ENCODE measurements at regions not wholly inside any gene's neighbourhood (a gene's known extent, or its start where the extent isn't known, plus 50 kb on each side); places are given as distances from the start of the nearest gene placed in this dataset.
A peak's percentile ranks its signal among the peaks of the same experiment; 100 is the strongest.
"Not testable (repeated sequence)": the region's sequence is repeated elsewhere in the genome, so short reads cannot be mapped to it uniquely, and the experiment has no call there.

DNA sequence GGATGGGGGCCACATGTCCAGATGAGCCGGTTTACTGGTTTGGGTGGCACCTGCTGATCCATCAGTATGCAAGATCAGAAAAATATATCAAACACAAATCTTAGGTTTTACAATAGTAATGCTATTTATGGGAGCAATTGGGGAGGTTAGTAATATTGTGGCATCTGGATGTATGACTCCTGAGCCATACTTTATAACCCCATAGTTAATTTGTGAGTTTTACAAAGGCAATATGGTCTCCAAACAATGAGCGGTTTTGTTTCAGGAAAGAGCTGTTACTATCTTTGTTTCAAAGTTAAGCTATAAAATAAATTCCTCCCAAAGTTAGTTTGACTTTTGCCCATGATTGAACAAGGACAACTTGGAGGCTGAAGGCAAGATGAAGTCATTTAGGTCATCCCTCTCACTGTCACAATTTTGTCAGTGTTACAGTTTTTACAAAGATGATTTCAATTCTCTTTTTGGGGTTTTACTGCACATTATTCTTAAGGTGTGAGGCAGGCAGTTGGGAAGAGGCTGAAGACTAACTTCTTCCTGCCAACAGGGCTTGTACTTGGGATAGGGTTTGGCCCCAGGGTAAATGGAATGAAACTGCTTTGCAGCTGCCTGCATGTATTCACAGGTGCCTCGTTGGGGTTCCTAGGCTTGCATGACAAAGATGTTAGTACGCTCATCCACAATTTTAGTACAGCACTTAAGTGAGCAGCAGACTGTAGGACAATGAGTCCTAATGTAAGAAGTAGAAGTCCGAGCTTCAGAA is 296.6 kb upstream of the NDN start:
- DNase-seq = no peak

DNA sequence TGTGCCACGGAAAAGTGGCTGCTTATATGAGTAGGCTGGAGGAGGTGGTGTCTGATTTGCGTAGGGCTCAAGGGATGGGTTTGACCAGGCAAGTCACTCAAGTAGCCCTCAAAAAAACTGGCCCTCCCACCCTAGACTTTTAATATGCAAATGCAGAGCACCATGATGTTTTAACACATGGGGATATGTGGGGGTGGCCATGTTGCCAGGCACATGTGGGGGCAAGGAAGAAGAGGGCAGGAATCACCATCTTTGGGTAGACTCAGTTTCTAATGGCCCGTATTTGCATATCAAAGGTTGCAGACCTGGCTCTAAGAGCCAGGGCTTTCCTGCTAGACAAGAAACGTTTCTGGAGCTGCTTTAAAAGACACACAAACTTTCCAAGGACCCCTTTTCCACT is 307.2 kb upstream of the NDN start:
- DNase-seq = no peak

DNA sequence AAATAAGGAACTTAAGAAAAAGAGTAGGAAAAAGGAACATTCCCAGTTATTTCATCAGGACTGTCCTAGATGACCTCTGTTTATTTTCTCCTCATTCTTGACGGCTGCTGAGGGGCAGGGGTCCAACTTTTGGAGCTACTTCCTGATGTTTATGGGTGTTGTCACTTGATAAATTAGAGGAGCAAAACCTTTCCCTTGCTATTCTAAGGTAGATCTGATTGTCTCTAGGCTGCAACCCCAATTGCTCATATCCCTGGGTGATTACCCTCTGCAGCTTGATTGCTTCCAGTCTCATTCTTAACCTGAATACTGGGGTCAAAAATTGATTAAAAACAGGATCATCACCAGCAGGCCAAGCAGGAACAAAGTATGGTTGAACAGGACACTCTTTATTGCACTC is 311.0 kb upstream of the NDN start:
- DNase-seq = no peak

DNA sequence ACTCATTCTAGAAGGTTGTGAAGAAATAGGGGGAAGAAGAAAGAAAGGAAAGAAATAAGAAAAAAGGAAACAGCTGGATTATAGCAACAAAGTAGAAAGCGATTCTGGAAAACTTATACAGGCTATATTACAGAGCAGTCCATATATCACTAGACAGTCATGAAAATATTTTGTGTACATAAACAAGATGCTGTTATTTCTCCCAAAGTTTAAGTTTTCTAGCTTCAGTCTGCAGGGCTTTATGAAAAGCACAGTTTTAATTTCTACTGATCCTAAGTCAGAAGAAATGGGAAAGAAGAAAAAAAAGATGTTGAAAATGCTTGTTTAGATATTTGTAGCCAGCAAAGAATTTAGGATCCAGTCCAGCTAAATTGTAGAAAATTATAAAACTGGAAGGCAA is 321.4 kb upstream of the NDN start:
- no peak for DNase-seq

DNA sequence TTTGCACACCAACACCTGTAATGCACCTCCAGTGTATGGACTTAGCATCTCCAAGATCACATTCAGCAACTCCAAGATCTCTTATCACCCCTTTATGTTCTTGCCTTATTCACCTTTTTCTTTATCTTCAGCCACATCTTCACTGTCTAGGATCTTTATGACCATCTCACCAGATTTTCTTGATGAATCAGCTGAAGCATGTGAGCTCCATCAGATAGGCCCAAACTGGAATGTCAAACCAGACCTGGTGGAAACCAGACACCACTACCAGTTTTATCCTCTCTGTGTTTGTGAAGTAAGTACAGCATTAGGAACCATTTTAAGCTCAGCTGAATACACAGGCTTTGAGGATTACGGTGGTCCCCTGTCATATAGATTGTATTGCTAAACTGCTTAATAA is 330.4 kb upstream of the NDN start:
- DNase-seq = no peak

DNA sequence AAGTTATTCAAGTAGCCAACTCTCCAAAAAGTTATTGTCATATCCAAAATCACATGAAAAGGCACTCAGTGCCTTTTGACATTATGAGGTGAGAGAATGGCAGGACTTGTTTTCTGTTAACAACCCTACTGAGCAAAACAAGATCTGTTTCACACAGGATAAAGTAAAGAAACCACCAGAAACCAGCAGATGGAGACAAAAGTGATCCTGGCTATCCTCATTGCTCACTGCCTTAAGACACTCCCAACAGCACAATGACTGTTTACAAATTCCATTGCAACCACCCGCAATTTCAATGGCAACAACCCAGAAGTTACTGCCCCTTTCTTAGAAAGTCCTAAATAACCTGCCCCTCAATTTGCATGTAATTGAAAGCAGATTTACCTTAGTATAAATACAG is 352.6 kb upstream of the NDN start:
- DNase-seq = no peak

DNA sequence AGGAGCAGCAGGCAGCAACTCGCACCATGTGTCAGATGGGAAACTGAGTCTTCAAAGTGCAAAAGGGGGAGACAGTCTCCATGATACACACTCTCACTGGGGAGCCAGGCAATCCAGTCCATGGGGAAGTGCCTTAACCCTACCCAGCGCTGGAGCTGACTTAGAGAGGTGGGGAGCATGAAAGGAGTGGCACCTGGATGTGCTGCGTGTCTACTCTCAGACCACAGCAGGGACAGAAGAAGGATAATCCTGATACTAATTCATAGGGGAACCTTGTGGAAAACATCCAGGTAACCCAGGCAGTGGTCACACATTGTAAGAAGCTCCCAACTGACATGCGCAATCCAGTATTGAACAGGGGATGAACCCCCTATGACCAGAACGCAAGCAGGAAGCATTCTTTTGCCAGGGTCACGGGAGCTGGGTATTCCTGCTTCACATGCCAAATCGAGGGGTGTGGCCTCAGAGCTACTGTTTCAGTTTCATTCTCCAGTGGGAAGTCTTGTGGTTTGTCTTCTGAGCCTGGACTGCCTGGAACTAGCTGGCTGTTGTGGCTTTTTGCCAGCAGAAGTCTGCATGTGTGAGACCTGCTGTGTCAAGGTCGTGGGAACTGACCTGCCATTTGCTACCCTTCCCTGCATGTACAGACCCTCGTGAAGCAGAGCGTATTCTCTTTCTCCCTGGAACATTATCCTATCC is 367.6 kb upstream of the NDN start:
- DNase-seq = no peak

DNA sequence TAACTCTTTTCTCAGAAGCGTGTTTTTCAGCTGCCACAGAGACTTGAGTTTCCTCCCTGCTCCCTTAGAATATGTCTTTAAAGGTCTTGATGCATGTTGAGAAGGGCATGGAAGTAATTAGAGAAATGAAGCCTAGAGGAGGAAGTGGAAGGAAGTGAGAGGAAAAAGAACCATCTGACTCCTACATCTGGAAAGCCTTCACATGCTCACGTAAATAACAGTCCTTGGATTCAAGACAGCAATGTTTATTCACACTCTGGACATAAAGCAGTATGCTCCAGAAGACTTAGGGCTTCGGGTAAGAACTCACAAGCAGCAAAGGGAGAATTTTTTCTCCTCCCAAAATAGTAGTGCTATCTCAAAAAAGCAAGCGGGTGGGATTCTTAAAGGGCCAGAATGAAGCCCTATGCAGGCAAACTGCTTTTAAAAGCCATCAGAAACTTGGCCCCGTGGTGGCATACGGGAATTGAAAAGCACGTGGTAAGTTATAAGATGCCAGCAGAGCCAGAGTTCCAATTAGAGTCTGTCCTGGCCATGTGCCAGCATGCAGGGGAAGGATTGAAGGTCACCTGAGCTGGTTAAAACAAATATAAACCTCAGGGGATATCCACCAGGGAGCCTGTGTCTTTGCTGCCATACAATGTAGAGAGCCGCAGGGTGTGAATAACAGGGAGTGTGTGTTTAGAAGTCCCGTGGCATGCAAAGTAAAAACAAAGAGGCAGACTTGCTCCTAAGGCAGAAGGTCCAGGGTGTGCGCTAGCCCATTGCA is 380.8 kb upstream of the NDN start:
- peak; percentile 5 for DNase-seq

DNA sequence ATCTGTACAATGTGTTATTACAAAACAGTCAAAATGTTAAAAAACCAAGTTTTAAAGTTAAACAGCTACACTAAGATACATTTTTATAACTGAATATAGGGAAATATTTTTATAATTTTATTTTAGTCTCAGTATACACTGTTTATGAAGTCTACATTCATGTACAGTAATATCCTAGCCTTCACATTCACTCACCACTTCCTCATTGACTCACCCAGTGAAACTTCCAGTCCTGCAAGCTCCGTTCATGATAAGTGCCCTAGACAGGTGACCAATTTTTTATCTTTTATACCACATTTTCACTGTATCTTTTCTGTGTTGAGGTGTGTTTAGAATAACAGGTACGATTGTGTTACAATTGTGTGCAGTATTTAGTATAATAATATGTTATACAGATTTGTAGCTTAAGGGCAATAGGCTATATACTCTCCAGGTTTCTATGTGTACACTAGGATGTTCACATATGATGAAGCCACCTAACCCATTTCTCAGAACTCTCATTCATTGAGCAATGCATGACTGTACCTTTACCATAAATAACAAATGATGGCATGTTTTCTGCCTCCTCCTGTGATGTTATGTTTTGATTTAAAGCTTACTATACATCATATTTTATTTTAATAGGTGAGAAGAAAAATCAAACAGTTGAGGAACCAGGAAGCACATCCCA is 388.4 kb upstream of the NDN start:
- DNase-seq = no peak

DNA sequence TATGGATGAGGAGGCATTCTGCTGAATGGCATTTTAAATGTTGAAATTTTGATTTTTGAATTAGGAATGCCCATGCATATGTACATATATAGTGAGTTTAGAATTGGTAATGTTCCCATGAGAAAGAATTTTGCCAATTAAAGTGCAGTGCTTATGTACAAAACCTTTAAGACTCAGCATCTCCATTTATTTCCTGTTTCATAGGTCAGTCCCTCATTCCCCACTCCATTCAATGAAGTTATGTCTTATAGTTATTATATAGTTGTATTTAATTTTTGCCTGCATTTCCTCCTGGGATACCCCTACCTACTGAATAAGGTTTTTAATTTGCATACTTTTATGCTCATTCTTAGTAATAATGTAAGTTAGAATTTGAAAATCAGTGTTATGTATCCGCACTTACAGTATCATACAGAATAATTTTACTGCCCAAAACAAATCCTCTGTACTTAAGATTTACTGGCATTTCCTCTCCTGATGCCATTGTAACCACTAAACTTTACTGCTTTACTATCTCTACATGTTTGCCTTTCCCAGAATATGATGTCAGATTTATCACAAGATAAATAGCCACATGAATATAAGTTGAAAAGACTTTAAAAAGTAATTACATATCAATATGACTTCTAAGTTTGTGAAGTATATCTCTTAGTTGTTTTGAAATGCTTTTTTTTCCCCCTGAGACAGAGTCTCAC is 389.1 kb upstream of the NDN start:
- no peak for DNase-seq

DNA sequence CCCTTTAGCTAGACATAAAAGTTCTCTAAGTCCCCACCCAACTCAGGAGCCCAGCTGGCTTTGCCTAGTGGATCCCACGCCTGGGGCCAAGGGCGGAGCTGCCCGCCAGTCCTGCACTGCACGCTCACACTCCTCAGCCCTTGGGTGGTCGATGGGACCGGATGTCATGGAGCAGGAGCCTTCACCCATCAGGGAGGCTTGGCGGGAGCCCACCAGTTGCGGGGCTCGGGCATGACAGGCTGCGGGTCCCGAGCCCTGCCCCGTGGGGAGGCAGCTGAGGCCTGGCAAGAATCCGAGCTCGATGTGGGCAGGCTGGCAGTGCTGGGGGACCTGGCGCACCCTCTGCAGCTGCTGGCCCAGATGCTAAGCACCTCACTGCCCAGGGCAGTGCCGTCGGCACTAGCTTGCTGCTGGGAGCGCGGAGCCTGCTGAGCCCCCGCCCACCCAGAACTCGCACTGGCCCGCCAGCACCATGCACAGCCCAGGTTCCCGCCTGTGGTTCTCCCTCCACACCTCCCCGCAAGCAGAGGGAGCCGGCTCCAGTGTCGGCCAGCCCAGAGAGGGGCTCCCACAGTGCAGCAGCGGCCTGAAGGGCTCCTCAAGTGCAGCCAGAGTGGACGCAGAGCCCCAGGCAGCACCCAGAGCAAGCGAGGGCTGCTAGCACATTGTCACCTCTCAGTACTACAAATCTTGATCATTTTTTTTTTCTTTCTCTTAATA is 391.4 kb upstream of the NDN start:
- DNase-seq = no peak

DNA sequence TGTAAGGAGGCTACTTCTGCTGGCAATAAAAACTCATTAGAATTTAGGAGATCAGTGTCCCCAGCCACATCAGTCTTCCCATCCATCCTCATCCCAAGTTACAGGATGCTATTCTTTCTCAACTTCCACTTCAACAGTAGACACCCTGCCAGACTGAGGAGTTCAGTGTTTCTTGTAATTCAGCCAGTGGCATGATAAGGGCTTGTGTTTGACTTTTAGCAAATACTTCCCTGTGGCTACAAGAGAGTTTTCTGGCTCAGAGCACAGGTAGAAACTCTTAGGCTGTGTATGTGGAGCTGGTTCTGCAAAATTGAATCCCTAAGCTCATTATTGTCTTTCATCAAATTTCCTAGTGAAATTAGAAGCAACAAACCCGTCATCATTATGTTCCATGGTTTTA is 401.8 kb upstream of the NDN start:
- DNase-seq = not testable (repeated sequence)

DNA sequence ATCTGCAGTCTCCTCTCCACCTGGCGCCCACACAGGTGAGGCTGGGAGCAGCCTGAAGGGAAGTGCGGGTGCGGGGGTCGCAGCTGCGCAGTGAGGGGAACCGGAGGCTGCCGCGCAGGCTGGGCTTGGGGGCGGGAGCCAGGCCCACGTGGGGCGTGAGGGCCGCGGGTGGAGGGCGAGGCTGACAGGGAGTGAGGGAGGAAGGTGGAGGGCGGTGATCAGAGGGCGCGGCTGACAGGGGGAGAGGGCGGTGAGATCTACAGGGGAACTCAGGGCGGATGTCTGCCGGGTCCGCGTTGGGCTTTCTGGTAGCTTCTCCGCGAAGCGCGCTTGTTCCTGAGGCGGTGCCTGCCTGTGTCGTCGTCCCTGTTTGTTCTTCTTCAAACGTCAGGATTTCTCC is 414.4 kb upstream of the NDN start:
- not testable (repeated sequence) for DNase-seq

DNA sequence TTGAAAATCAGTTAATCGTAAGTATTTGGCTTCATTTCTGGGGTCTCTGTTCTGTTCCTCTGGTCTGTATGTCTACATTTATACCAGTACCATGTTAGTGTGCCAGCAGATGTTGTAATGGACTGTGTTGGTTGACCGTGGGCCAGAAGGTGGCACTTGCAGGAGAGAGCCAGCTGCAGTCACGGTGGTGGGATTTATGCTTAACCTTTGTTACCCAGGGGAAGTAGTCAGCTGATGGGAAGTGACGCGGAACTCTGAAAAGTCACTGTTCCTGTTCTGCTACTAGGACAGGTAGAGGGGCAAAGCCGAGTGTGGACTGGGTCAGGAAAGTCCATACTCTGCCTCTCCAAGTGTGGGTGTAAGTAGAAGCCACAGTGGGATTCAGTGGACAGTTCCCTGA is 420.4 kb upstream of the NDN start:
- not testable (repeated sequence) for DNase-seq

DNA sequence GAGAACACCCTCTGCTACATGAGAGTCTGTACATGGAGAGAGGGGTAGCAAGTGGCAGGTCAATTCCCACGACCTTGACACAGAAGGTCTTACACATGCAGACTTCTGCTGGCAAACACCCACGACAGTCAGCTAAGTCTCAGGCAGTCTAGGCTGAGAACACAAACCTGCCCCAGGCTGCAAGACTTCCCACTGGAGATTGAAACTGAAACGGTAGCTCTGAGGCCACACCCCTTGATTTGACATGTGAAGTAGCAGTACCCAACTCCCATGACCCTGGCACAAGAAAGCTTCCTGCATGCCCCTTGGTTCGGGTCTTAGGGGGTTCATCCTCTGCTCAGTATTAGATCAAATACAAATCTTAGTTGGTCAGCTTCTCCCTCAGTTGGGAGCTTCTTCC is 420.8 kb upstream of the NDN start:
- DNase-seq = not testable (repeated sequence)

DNA sequence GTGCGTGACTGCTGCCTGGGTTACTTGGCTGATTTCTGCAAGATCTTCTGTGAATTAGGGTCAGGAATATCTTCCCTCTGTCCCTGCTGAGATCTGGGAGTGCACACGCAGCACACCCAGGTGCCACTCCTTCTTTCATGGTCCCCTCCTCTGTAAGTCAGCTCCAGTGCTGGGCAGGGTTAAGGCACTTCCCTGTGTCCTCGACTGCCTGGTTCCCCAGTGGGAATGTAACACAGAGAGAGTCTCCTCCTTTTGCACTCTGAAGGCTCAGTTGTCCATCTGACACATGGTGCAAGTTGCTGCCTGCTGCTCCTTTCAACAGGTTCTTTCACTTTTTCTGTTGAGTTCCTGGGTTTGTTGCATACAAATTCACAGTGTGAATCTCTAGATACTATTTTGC is 421.2 kb upstream of the NDN start:
- not testable (repeated sequence) for DNase-seq

DNA sequence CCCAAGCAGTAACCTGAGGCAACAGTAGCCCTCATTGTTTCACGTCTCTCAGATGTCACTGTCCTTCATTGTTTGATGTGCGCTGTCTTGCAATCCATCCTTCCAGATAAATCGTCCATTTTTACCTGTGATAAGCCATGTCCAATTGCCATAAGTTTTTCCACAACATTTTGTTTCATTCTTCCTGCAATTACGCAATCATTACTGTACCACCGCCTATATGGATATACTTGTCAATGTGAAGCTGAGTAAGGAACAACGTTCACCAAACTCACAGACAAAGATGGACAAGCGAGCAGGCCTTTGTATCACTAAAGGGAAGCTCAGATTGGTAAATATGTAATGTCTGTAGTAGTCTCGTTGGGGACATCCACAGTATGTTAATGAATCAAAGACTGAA is 452.5 kb upstream of the NDN start:
- DNase-seq = not testable (repeated sequence)

DNA sequence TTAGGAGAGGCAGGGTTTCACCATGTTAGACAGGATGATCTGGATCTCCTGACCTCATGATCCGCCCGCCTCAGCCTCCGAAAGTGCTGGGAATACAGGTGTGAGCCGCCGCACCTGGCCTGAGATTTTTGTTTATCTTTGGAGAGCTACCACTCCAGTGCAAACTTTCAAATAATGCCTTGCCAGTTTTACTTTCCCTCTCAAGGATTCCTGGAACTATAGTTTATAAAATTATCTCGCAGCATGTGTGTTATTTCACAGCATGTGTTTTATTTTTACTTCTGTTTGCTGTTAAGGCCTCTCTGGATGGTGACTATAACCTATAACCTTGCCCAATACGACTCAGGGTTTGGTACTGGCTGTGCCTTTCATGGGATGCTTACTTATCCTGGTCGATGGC is 458.0 kb upstream of the NDN start:
- not testable (repeated sequence) for DNase-seq

DNA sequence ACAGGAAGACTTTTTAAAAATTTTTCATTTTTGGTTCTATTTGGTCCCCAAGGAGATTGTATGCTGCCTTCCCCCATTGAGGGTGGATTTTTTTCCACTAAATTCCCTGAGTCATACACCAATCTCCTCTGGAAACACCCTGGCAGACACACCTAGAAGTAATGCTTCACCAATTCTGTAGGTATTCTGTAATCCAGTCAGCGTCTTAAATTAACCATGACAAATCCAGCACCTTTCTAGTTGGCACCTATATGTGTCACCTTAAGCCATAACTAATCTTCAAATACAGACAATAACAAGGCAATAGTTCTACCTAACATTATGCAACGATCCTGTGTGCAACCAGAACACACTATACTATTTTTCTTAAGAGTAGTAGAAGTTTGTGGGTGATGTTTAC is 459.1 kb upstream of the NDN start:
- no peak for DNase-seq

DNA sequence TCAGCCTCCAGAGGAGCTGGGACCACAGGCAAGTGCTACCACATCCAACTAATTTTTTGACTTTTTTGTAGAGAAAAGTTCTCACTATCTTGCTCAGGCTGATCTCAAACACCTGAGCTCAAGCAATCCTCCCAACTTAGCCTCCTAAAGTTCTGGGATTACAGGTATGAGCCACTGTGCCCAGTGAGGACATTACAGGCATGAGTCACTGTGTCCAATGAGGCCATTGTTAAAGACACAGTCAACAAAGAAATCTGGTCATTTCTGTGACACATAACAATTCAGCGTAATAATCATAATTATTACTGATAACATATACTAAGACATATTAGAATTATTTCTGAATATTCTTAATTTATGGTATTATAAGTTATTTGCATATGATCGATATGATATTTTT is 463.4 kb upstream of the NDN start:
- no peak for DNase-seq

DNA sequence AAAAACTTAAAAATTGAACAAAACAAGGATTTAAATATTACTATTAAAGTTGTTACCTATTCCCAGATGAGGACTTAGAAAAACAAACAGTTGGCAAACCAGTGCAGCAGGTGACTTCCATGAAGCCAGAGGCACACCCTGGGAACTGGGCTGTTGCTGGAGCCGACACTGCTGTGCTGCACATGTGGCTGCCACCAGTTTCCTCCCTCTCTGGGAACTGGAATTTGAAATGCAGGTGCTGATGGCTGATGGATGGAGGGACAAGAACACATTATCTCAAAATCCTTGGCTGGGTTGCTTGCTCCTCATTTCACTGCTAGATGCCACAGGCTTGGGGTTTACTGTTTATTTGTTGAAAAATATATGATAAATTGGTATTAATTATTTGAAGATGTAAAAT is 471.2 kb upstream of the NDN start:
- DNase-seq = not testable (repeated sequence)

DNA sequence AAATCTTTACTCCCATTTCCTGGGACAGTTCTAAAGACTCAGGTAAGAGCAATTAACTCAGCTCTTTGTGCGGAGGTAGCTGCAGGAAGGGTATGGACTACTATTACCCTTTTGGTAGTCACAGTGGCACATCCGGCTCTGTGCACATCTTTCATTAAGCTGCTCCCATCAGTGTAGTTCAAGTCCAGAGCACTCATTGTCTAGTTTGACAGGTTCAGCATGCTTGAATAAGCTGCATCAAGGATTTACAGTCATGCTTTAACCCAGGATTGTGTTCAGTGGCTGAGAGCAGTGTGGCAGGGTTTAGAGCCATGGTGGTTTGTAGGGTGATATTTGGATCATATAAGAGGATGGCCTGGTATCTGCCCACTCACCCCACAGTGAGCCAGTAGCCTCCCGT is 478.4 kb upstream of the NDN start:
- not testable (repeated sequence) for DNase-seq
